ENCODE measurements at regions not wholly inside any gene's neighbourhood (a gene's known extent, or its start where the extent isn't known, plus 50 kb on each side); places are given as distances from the start of the nearest gene placed in this dataset.

DNA sequence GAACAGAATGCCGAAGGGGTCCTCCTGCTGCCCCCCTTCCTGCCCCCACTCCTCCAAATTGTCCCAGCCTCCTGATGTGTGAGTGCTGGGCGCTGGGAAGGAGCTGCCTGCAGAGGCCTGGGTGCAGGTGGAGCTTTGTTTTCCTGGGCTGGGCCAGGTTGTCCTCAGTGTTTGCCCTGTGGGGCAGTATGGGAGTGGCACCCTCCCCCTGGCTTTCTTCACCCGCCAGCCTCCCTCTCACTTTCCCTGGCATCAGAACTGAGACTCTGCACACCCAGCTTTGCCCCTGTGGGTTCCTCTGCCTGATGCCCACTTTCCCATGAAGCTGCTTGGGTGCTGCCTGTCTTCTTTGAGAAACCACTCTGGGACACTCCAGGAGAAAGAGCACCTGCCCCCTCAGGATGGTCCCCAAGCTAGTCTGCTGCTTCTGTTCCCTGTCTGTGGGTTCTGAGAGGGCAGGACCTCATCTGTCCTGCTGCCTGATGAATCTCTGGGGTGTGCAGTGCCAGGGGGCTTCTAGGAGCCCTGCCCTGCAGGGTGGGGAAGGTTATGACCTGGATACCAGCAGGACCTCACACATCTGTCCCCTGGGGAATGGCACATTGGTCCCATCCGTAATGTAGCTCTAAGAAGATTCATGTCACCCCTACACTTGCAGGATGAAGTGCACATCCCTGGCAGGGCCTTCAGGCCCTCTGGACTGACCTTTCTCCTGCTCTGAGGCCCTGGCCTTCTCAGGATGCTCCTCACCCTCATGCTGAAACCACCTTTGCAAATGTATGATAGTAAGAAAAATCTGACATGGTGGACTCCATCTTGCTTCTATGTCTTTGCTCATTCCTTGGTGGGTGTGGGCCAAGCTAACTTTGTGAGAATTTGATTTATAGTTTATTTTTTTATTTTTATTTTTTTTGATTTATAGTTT is 146.8 kb upstream of the HS6ST1 start:
- Histone ChIP-seq H3K9me3 (ENCODE audit: insufficient read depth, low read depth, low read length) (peaks cover 18% of the 10 kb centered on the region), H3K27ac (ENCODE audit: low read length) (no peak overlapping the region), H3K4me1 (ENCODE audit: insufficient read depth, low read length) (no peaks in the 10 kb centered on the region), H3K4me3 (ENCODE audit: low read length) (no peak overlapping the region), H3K36me3 (ENCODE audit: insufficient read depth, low read depth, low read length) (no peaks in the 10 kb centered on the region), H3K9ac (ENCODE audit: low read depth, low read length) (no peak overlapping the region), H3K27me3 (ENCODE audit: insufficient read depth, low read length) (no peaks in the 10 kb centered on the region)

DNA sequence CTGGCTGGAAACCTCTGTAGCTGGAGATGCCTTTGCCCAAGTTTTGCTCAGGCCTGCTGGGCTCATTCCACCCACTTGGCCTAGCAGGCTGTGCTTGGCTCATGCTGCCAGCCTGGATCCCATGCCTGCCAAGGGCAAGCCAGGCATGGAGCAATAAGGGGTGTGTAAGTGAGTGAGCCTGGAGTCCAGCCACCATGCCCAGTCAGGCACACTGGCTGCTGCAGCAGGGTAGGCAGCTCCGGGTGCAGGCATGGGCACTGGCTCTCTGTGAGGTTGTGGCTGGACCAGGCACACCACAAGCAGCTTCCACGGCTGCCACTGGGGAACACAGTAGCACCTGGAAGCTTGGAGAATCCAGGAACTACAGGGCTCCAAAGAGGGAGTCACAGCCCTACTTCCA is 147.7 kb upstream of the HS6ST1 start:
- no peaks in the 10 kb centered on the region for H3K27me3 ChIP-seq (ENCODE audit: insufficient read depth, low read length)
- H3K27ac ChIP-seq (ENCODE audit: low read length), result no peak overlapping the region
- H3K9ac ChIP-seq (ENCODE audit: low read depth, low read length), result no peak overlapping the region
- H3K4me1 ChIP-seq (ENCODE audit: insufficient read depth, low read length), result no peaks in the 10 kb centered on the region
- H3K36me3 ChIP-seq (ENCODE audit: insufficient read depth, low read depth, low read length), result no peaks in the 10 kb centered on the region
- H3K9me3 ChIP-seq (ENCODE audit: insufficient read depth, low read depth, low read length), result peaks cover 22% of the 10 kb centered on the region
- no peak overlapping the region for H3K4me3 ChIP-seq (ENCODE audit: low read length)

DNA sequence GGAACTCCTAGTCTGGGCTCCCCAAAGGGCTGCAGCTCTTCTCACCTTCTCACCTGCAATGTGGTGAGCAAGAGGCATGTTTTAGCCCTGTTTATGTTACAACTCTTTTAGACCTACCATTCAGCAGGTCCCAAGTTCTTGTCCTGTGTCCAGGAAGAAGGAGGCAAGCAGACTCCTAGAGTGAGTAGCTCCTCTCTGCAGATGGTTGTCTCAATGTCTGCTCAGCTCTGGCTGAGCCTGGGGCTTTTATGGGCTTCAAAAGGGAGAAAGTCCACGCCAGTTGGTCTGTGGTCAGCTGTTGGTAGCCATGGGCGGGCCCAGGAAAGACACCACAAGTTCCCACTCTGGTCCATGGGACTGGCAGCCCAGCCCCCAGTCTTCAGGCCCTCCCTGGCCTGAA is 148.1 kb upstream of the HS6ST1 start:
- H3K4me3 ChIP-seq (ENCODE audit: low read length), result no peak overlapping the region
- H3K36me3 ChIP-seq (ENCODE audit: insufficient read depth, low read depth, low read length), result no peaks in the 10 kb centered on the region
- H3K27me3 ChIP-seq (ENCODE audit: insufficient read depth, low read length), result no peaks in the 10 kb centered on the region
- H3K9ac ChIP-seq (ENCODE audit: low read depth, low read length), result no peak overlapping the region
- no peak overlapping the region for H3K27ac ChIP-seq (ENCODE audit: low read length)
- peaks cover 22% of the 10 kb centered on the region for H3K9me3 ChIP-seq (ENCODE audit: insufficient read depth, low read depth, low read length)
- H3K4me1 ChIP-seq (ENCODE audit: insufficient read depth, low read length), result no peaks in the 10 kb centered on the region

DNA sequence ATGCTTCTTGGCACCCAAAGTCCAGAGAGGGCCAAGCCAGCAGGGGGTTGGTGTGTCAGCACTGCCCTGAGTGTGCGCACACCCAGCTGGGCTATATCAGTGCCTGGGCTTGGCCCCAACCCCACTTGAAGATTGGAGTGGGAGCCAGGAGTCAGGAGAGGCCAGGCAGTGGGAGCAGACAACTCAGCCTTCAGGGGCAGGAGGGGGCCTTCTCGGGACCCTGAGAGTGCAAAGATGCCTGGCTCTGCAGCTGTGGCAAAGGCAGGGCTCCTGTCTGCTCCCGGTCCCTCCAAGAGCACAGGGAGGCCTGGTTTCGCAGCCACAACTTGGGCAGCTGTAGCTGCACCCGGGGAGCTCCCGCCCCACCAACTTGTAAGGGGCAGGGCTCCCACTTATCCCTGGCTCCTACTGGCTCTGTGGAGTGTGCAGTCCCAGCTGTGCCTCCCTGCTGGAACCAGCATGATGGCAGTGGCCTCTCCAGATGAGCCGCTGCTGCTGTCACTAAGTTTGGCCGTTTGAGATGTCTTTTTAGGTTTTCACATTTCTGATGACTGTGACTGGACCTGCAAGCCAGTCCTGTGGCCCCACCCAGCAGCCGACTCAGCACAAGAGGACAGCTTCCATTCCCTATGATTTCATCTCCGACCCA is 148.8 kb upstream of the HS6ST1 start:
- Histone ChIP-seq H3K4me3 (ENCODE audit: low read length) (no peak overlapping the region), H3K9me3 (ENCODE audit: insufficient read depth, low read depth, low read length) (peaks cover 22% of the 10 kb centered on the region), H3K27me3 (ENCODE audit: insufficient read depth, low read length) (no peaks in the 10 kb centered on the region), H3K27ac (ENCODE audit: low read length) (no peak overlapping the region), H3K9ac (ENCODE audit: low read depth, low read length) (no peak overlapping the region), H3K36me3 (ENCODE audit: insufficient read depth, low read depth, low read length) (no peaks in the 10 kb centered on the region), H3K4me1 (ENCODE audit: insufficient read depth, low read length) (no peaks in the 10 kb centered on the region)

DNA sequence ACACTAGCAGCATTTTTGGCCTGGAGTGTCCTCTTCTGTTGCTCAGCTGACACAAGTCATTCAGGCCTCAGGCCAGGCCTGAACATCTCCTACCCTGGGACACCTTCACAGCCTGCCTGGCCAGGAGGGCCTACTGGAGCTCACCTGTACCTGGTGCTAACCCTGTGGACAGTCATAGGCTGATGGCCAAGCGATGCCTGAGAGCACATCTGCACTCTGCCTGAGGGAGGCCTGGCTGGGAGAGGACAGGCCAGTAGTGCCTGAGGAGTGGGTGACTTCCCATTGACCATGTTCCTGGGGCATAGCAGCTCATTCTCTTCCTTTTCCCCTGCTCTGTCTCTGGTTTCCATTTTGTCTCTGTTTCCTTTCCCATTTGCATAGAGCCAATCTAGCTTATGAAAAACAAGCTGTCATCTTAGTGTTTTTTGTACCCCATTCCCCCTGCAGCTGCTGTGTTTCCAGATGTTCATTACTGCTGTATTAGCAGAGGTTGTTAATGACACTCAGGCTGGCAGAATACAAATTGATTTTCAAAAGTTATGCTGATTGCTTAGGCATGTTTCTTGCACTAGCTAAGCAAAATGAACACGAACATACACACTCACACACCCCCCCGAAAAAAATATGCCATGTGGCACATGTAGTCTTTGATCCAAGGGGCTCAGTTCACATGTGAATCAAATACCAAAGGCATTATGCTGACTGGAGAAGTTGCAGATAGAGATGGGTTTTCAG is 149.7 kb upstream of the HS6ST1 start:
- H3K4me1 ChIP-seq (ENCODE audit: insufficient read depth, low read length), result no peaks in the 10 kb centered on the region
- no peaks in the 10 kb centered on the region for H3K27me3 ChIP-seq (ENCODE audit: insufficient read depth, low read length)
- H3K27ac ChIP-seq (ENCODE audit: low read length), result no peak overlapping the region
- H3K9ac ChIP-seq (ENCODE audit: low read depth, low read length), result no peak overlapping the region
- peaks cover 22% of the 10 kb centered on the region for H3K9me3 ChIP-seq (ENCODE audit: insufficient read depth, low read depth, low read length)
- H3K4me3 ChIP-seq (ENCODE audit: low read length), result no peak overlapping the region
- no peaks in the 10 kb centered on the region for H3K36me3 ChIP-seq (ENCODE audit: insufficient read depth, low read depth, low read length)

DNA sequence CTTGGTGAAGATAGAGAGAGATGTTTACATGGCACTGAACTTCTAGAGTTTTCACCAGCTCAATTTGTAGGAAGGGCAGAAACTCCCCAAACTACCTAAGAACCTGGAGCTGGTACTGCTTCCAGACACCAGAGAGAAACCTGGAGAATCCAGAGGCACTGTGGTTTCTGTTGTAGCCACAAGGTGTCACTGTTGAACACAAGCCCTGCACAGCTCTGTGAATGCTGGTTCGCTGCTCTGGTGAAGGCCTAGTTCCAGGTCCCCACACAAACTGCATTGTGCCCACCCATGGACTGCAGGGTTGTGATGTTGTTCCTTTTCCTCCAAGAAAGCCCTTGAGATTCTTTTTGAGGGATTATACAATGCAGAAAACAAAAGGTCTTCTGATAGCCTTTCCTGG is 150.5 kb upstream of the HS6ST1 start:
- Histone ChIP-seq H3K36me3 (ENCODE audit: insufficient read depth, low read depth, low read length) (no peaks in the 10 kb centered on the region), H3K4me3 (ENCODE audit: low read length) (no peak overlapping the region), H3K9ac (ENCODE audit: low read depth, low read length) (no peak overlapping the region)

DNA sequence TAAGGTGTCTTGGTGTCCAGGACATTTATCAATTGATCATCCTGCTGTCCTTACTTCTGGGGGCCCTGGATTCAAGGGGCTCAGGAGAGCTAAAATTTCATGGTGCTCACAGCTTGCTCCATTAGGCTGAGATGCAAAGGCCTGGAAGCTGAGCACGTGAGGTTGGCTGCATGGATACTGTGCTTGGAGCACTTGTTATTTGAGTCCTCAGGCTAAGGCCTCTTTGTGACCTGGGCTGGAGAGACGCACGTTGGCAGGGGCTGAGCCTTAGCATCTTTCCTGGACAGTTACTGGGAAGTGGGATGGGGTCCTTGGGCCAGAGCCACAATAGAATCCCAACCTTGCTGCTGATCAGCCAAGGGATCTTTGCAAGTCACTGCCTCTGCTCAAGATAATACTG is 151.2 kb upstream of the HS6ST1 start:
- Histone ChIP-seq H3K27ac (ENCODE audit: low read length) (no peak overlapping the region), H3K36me3 (ENCODE audit: insufficient read depth, low read depth, low read length) (no peaks in the 10 kb centered on the region), H3K4me3 (ENCODE audit: low read length) (no peak overlapping the region), H3K9ac (ENCODE audit: low read depth, low read length) (no peak overlapping the region), H3K9me3 (ENCODE audit: insufficient read depth, low read depth, low read length) (peaks cover 22% of the 10 kb centered on the region), H3K4me1 (ENCODE audit: insufficient read depth, low read length) (no peaks in the 10 kb centered on the region), H3K27me3 (ENCODE audit: insufficient read depth, low read length) (no peaks in the 10 kb centered on the region)

More for the DNA sequence above, 150.5 kb upstream of the HS6ST1 start:
- H3K4me1 ChIP-seq (ENCODE audit: insufficient read depth, low read length), result no peaks in the 10 kb centered on the region
- H3K27me3 ChIP-seq (ENCODE audit: insufficient read depth, low read length), result no peaks in the 10 kb centered on the region
- H3K9me3 ChIP-seq (ENCODE audit: insufficient read depth, low read depth, low read length), result peaks cover 22% of the 10 kb centered on the region
- no peak overlapping the region for H3K27ac ChIP-seq (ENCODE audit: low read length)

DNA sequence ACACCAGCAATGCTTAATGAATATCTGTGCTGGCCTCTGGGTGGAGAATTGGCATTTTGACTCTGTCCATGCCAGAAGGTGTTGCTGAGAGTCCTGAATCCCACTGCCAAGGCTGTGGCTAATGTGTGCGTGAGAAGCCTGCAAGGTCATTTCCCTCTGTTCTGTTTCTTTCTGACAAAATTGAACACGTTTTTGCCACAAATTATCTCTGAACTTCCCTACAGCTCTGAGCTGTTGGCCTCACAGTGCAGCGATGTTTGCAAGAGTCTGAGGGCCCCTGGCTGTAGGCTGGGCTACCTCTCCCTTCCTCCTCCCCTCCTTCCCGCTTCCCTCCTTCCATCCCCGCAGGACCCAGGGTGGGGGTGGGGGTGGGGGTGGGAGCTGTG is 154.1 kb upstream of the HS6ST1 start:
- no peak overlapping the region for H3K4me3 ChIP-seq (ENCODE audit: low read length)
- H3K27ac ChIP-seq (ENCODE audit: low read length), result no peak overlapping the region
- H3K36me3 ChIP-seq (ENCODE audit: insufficient read depth, low read depth, low read length), result no peaks in the 10 kb centered on the region
- no peaks in the 10 kb centered on the region for H3K4me1 ChIP-seq (ENCODE audit: insufficient read depth, low read length)
- peaks cover 22% of the 10 kb centered on the region for H3K9me3 ChIP-seq (ENCODE audit: insufficient read depth, low read depth, low read length)
- H3K9ac ChIP-seq (ENCODE audit: low read depth, low read length), result no peak overlapping the region
- H3K27me3 ChIP-seq (ENCODE audit: insufficient read depth, low read length), result no peaks in the 10 kb centered on the region

DNA sequence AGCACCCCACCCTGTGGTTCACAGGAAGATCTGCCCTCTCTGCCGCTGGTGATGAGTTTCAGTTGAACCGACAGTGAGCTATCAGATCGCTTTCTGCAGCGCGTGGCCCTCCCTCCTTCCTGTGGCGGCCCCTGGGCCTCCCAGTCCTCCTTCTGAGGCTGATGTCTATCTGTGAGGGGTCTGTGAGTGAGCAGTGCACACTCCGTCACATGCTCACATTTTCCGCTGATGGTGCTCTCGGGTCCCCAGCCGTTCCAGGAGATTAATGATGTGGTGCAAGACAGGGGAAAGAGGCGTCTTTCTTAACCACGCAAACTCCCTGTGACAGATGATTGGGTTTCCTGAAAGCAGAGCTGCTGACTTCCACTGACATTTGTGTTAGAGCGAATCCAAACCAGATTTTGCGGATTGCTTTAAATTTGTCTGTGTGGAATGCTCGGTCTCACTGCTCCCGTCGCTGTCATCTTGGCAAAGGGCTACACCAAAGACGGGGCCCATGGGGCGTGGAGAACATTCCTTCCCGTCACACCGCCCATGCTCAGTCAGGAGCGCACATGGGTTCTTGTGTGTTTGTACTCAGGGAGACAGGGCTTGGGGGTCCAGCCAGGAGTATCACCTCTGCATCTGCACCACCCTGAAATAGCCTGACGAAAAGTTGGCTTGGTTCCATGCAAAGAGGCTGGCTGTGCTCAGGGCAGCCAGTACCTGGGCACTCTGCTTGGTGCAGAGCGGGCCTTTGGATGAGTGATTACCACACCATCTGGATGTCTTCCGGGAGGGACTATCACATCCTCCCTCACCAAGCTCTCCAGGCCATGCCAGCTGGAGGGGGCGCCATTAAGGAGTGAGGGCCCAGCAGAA is 154.7 kb upstream of the HS6ST1 start:
- Histone ChIP-seq H3K4me1 (ENCODE audit: insufficient read depth, low read length) (no peaks in the 10 kb centered on the region), H3K36me3 (ENCODE audit: insufficient read depth, low read depth, low read length) (no peaks in the 10 kb centered on the region), H3K9me3 (ENCODE audit: insufficient read depth, low read depth, low read length) (peaks cover 22% of the 10 kb centered on the region), H3K27me3 (ENCODE audit: insufficient read depth, low read length) (no peaks in the 10 kb centered on the region), H3K27ac (ENCODE audit: low read length) (no peak overlapping the region), H3K9ac (ENCODE audit: low read depth, low read length) (no peak overlapping the region), H3K4me3 (ENCODE audit: low read length) (no peak overlapping the region)

DNA sequence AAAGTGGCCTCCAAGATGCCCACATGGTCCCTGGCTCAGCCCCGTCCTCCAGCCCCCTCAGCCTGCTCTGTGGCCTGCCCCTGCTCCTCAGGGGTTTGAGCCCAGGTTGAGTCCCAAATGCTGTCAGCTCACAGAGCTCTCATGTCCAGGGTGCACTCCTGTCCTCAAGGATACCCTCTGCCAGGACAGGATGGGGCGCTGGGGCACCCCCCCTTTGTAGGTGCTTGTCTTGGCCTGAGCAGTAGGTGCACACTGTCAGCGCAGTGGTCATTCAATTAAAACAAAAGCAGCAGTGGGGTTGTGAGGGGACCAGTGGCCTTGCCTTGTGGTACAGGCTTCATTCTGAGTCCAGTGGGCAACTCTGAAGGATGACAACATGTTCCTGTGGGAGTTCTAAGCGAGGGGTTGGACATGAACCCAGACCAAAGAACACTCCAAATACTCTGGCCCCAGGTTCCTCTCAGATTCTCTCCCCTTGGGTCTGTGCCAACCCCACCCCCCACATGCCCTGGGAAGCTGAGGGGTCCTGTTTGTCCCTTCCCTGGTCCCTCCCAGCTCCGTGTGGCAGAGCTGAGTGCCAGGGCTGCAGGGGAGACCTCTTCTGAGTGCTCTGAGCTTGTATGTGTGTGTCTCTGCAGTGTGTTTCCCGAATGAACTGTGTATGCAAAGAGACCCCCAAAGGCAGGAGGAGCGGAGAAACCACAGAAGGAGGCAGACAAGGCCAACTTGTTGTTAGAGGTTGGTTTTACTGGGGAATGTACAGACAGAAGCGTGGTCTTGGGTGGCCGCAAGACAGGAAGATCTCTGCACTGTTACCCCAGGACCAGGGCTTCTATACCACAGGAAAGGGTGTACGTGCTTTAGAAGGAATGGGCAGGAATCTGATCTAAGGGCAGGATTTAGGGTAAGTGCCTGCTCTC is 155.6 kb upstream of the HS6ST1 start:
- Histone ChIP-seq H3K27ac (ENCODE audit: low read length) (no peak overlapping the region), H3K9me3 (ENCODE audit: insufficient read depth, low read depth, low read length) (peaks cover 16% of the 10 kb centered on the region), H3K36me3 (ENCODE audit: insufficient read depth, low read depth, low read length) (no peaks in the 10 kb centered on the region), H3K27me3 (ENCODE audit: insufficient read depth, low read length) (no peaks in the 10 kb centered on the region), H3K4me3 (ENCODE audit: low read length) (no peak overlapping the region), H3K9ac (ENCODE audit: low read depth, low read length) (no peak overlapping the region), H3K4me1 (ENCODE audit: insufficient read depth, low read length) (no peaks in the 10 kb centered on the region)
